Dermis microvascular lymphatic vessel endothelial cell (primary cell): ENCODE measurements at regions not wholly inside any gene's neighbourhood (a gene's known extent, or its start where the extent isn't known, plus 50 kb on each side); places are given as distances from the start of the nearest gene placed in this dataset.
A peak's percentile ranks its signal among the peaks of the same experiment; 100 is the strongest.
"Not testable (repeated sequence)": the region's sequence is repeated elsewhere in the genome, so short reads cannot be mapped to it uniquely, and the experiment has no call there.

Experiments used
- DNase-seq, 2 donors: peaks; one replicate each; pipeline versions ENCODE4 v3.0.0 to v3.0.0-alpha.2; 2010; ENCODE audit warnings: low read depth in 2 of 2

- DNase-seq: not testable (repeated sequence)
These were observed 818.6 kb downstream of the TMEM121 start for GRCh38 chr14:106344791-106345479.

- DNase-seq: no peak
These were observed 819.7 kb downstream of the TMEM121 start for GRCh38 chr14:106346084-106346483.

GRCh38 chr14:106346534-106347290 lies 820.3 kb downstream of the TMEM121 start:
- no peak for DNase-seq

GRCh38 chr14:106347291-106347778 lies 821.0 kb downstream of the TMEM121 start:
- DNase-seq: no peak

- DNase-seq: no peak
These were observed 821.7 kb downstream of the TMEM121 start for GRCh38 chr14:106347890-106348755.

GRCh38 chr14:106348873-106349540 lies 822.6 kb downstream of the TMEM121 start:
- not testable (repeated sequence) for DNase-seq

GRCh38 chr14:106349678-106350457 lies 823.5 kb downstream of the TMEM121 start:
- DNase-seq: not testable (repeated sequence)

- not testable (repeated sequence) for DNase-seq
These were observed 828.8 kb downstream of the TMEM121 start for GRCh38 chr14:106355007-106355791.

- not testable (repeated sequence) for DNase-seq
These were observed 829.7 kb downstream of the TMEM121 start for GRCh38 chr14:106355881-106356642.

GRCh38 chr14:106356643-106356930 lies 830.2 kb downstream of the TMEM121 start:
- DNase-seq: not testable (repeated sequence)

- not testable (repeated sequence) for DNase-seq
These were observed 832.9 kb downstream of the TMEM121 start for GRCh38 chr14:106359157-106359887.

GRCh38 chr14:106365371-106365770 lies 839.0 kb downstream of the TMEM121 start:
- not testable (repeated sequence) for DNase-seq

- DNase-seq: not testable (repeated sequence)
These were observed 839.5 kb downstream of the TMEM121 start for GRCh38 chr14:106365894-106366293.

GRCh38 chr14:106366971-106367370 lies 840.6 kb downstream of the TMEM121 start:
- DNase-seq: not testable (repeated sequence)

- DNase-seq: not testable (repeated sequence)
These were observed 843.1 kb downstream of the TMEM121 start for GRCh38 chr14:106369456-106369855.

GRCh38 chr14:106372870-106373652 lies 846.7 kb downstream of the TMEM121 start:
- DNase-seq: peak; percentile 3 to 5

GRCh38 chr14:106373653-106374110 lies 847.3 kb downstream of the TMEM121 start:
- DNase-seq: not testable (repeated sequence)
